IMR-90 (cell line): ENCODE measurements at regions not wholly inside any gene's neighbourhood (a gene's known extent, or its start where the extent isn't known, plus 50 kb on each side); places are given as distances from the start of the nearest gene placed in this dataset.

Experiments used
- BHLHE40 ChIP-seq: fragments of 150-350 bp; IDR thresholded peaks from 2 replicates; pipeline ENCODE4 v1.6.1; 2016; ENCODE audit warnings: mild to moderate bottlenecking, low read depth, low read length
- CEBPB ChIP-seq: IDR thresholded peaks from 2 replicates; pipeline ENCODE4 v1.6.1; 2012; ENCODE audit warnings: low read depth, low read length, improper control_type of control experiment
- FOS ChIP-seq: fragments of 150-350 bp; IDR thresholded peaks from 2 replicates; pipeline ENCODE4 v1.6.1; 2016; ENCODE audit warnings: low read depth, low read length
- MAFK ChIP-seq: IDR thresholded peaks from 2 replicates; pipeline ENCODE4 v1.6.1; 2012; ENCODE audit warnings: low read depth, low read length, improper control_type of control experiment
- MAZ ChIP-seq: IDR thresholded peaks from 2 replicates; pipeline ENCODE4 v1.6.1; 2012; ENCODE audit warnings: low read depth, mild to moderate bottlenecking, low read length, improper control_type of control experiment, moderate library complexity, borderline replicate concordance
- POLR2A ChIP-seq: IDR thresholded peaks from 2 replicates; pipeline ENCODE4 v1.6.1; 2012; ENCODE audit warnings: mild to moderate bottlenecking, low read depth, low read length
- RAD21 ChIP-seq: IDR thresholded peaks from 2 replicates; pipeline ENCODE4 v1.6.1; 2012; ENCODE audit warnings: low read length, improper control_type of control experiment
- TF ChIP-seq, protein P1 (sequence below): fragments of 150-350 bp; IDR thresholded peaks from 2 replicates; pipeline ENCODE4 v1.6.1; 2016; ENCODE audit warnings: low read depth, mild to moderate bottlenecking, low read length, moderate library complexity, borderline replicate concordance
- TF ChIP-seq, protein P2 (sequence below): conservative IDR thresholded peaks from 2 replicates; pipeline ENCODE4 v1.5.1; 2012; ENCODE audit warnings: mild to moderate bottlenecking, low read depth, low read length, improper control_type of control experiment
- TF ChIP-seq, protein P3 (sequence below): fragments of 150-350 bp; IDR thresholded peaks from 2 replicates; pipeline ENCODE4 v1.6.1; 2017; ENCODE audit warnings: mild to moderate bottlenecking, antibody characterized with exemption, low read length, low read depth

DNA sequence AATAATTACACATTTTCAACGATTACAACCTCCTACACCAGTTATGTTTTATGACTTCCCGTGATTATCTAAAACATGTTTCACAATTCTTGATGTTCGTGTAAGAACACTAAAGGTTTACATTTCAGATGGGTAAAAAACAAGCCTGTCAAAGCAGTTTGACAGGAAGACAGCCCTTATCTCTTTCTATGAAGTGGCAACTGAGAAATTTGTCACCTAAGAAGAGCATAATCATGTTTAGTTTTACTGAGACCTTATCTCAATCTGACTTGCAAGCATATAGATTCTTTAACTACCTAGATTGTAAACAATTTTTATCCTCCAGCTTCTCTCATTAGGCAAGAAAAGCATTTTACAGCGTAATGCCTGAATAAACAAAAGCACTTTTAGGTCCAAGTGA, 218.4 kb upstream of the ZBED5 start:
- TF ChIP-seq BHLHE40 (no peak), CEBPB (no peak), POLR2A (no peak), MAZ (no peak), FOS (no peak), MAFK (no peak), RAD21 (no peak)
- TF ChIP-seq, protein P1, sequence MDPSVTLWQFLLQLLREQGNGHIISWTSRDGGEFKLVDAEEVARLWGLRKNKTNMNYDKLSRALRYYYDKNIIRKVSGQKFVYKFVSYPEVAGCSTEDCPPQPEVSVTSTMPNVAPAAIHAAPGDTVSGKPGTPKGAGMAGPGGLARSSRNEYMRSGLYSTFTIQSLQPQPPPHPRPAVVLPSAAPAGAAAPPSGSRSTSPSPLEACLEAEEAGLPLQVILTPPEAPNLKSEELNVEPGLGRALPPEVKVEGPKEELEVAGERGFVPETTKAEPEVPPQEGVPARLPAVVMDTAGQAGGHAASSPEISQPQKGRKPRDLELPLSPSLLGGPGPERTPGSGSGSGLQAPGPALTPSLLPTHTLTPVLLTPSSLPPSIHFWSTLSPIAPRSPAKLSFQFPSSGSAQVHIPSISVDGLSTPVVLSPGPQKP: no peak
- TF ChIP-seq, protein P2, sequence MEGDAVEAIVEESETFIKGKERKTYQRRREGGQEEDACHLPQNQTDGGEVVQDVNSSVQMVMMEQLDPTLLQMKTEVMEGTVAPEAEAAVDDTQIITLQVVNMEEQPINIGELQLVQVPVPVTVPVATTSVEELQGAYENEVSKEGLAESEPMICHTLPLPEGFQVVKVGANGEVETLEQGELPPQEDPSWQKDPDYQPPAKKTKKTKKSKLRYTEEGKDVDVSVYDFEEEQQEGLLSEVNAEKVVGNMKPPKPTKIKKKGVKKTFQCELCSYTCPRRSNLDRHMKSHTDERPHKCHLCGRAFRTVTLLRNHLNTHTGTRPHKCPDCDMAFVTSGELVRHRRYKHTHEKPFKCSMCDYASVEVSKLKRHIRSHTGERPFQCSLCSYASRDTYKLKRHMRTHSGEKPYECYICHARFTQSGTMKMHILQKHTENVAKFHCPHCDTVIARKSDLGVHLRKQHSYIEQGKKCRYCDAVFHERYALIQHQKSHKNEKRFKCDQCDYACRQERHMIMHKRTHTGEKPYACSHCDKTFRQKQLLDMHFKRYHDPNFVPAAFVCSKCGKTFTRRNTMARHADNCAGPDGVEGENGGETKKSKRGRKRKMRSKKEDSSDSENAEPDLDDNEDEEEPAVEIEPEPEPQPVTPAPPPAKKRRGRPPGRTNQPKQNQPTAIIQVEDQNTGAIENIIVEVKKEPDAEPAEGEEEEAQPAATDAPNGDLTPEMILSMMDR: no peak
- TF ChIP-seq, protein P3, sequence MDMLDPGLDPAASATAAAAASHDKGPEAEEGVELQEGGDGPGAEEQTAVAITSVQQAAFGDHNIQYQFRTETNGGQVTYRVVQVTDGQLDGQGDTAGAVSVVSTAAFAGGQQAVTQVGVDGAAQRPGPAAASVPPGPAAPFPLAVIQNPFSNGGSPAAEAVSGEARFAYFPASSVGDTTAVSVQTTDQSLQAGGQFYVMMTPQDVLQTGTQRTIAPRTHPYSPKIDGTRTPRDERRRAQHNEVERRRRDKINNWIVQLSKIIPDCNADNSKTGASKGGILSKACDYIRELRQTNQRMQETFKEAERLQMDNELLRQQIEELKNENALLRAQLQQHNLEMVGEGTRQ: no peak
